WTC11 (cell line): ENCODE measurements at regions not wholly inside any gene's neighbourhood (a gene's known extent, or its start where the extent isn't known, plus 50 kb on each side); places are given as distances from the start of the nearest gene placed in this dataset.

Experiments used
- ATAC-seq: fragments of 200-7000 bp; cut with Tn5 transposase; 2 replicates; pipeline ENCODE4 v1.10.0; 2021; ENCODE audit warnings: mild to moderate bottlenecking, moderate library complexity
- CTCF ChIA-PET: fragments of 300-600 bp; sonication (Branson Sonifier 250); formaldehyde crosslinking; loops from one replicate; lab custom pipeline; 2021; ENCODE audit warnings: antibody characterized with exemption; lab: Charles Lee
- POLR2A ChIA-PET: fragments of 350-600 bp; sonication (Branson Sonifier 250); formaldehyde crosslinking; loops from one replicate; lab custom pipeline; 2021; ENCODE audit warnings: antibody characterized with exemption; lab: Charles Lee
- DNase-seq: peaks from one replicate; pipeline ENCODE4 v3.0.0; 2021; ENCODE audit warnings: low spot score
- H3K27ac Mint-ChIP-seq: 2 replicates; pipeline ENCODE4 v1.8.0; 2021; ENCODE audit warnings: mixed read lengths
- H3K27me3 Mint-ChIP-seq: 2 replicates; pipeline ENCODE4 v1.8.0; 2021; ENCODE audit warnings: low read depth, mild to moderate bottlenecking, moderate library complexity, mixed read lengths
- H3K36me3 Mint-ChIP-seq: 2 replicates; pipeline ENCODE4 v1.8.0; 2021; ENCODE audit warnings: mixed read lengths
- H3K4me1 Mint-ChIP-seq: 2 replicates; pipeline ENCODE4 v1.8.0; 2022; ENCODE audit warnings: mixed read lengths
- H3K4me3 Mint-ChIP-seq: 2 replicates; pipeline ENCODE4 v1.8.0; 2021; ENCODE audit warnings: mild to moderate bottlenecking, moderate library complexity, mixed read lengths
- H3K9me3 Mint-ChIP-seq: 2 replicates; pipeline ENCODE4 v1.8.0; 2021; ENCODE audit warnings: mixed read lengths
- CREB1 ChIP-seq: sonication (generic); formaldehyde crosslinking; IDR thresholded peaks from 2 replicates; pipeline ENCODE4 v1.8.0; 2023; ENCODE audit warnings: mild to moderate bottlenecking, missing genetic modification reagents
- EMX1 ChIP-seq: fragments of 250-450 bp; sonication (Bioruptor Pico); IDR thresholded peaks from 2 replicates; pipeline ENCODE4 v1.8.0; 2021; ENCODE audit warnings: mild to moderate bottlenecking
- GABPB1 ChIP-seq: sonication (generic); formaldehyde crosslinking; IDR thresholded peaks from 2 replicates; pipeline ENCODE4 v1.8.1; 2023; ENCODE audit warnings: mild to moderate bottlenecking, missing genetic modification reagents
- HMGA2 ChIP-seq: fragments of 250-450 bp; sonication (Bioruptor Pico); IDR thresholded peaks from 2 replicates; pipeline ENCODE4 v1.4.0; 2021; ENCODE audit warnings: mild to moderate bottlenecking, moderate library complexity
- NR1H2 ChIP-seq: sonication (generic); formaldehyde crosslinking; IDR thresholded peaks from 2 replicates; pipeline ENCODE4 v1.9.0; 2021; ENCODE audit warnings: mild to moderate bottlenecking, moderate library complexity, missing genetic modification reagents
- NR2C2 ChIP-seq: sonication (generic); formaldehyde crosslinking; IDR thresholded peaks from 2 replicates; pipeline ENCODE4 v1.8.0; 2022; ENCODE audit warnings: mild to moderate bottlenecking, missing genetic modification reagents
- PRRX2 ChIP-seq: fragments of 250-450 bp; sonication (Bioruptor Pico); IDR thresholded peaks from 2 replicates; pipeline ENCODE4 v1.8.0; 2021; ENCODE audit warnings: mild to moderate bottlenecking
- SOX15 ChIP-seq: fragments of 250-450 bp; sonication (Bioruptor Pico); IDR thresholded peaks from 2 replicates; pipeline ENCODE4 v1.9.0; 2021; ENCODE audit warnings: mild to moderate bottlenecking
- TCF7 ChIP-seq: sonication (generic); formaldehyde crosslinking; IDR thresholded peaks from 2 replicates; pipeline ENCODE4 v1.8.0; 2022; ENCODE audit warnings: mild to moderate bottlenecking, low read depth, missing genetic modification reagents, moderate library complexity
- TEAD1 ChIP-seq: sonication (generic); formaldehyde crosslinking; IDR thresholded peaks from 2 replicates; pipeline ENCODE4 v1.8.0; 2022; ENCODE audit warnings: mild to moderate bottlenecking, missing genetic modification reagents
- TP53 ChIP-seq: sonication (generic); formaldehyde crosslinking; IDR thresholded peaks from 2 replicates; pipeline ENCODE4 v1.8.1; 2023; ENCODE audit warnings: mild to moderate bottlenecking, missing genetic modification reagents
- ZNF219 ChIP-seq: sonication (generic); formaldehyde crosslinking; IDR thresholded peaks from 2 replicates; pipeline ENCODE4 v1.8.0; 2023; ENCODE audit warnings: missing genetic modification reagents, mild to moderate bottlenecking, borderline replicate concordance
- ZNF232 ChIP-seq: sonication (generic); formaldehyde crosslinking; IDR thresholded peaks from 2 replicates; pipeline ENCODE4 v1.8.0; 2022; ENCODE audit warnings: mild to moderate bottlenecking, missing genetic modification reagents
- ZNF416 ChIP-seq: fragments of 250-450 bp; sonication (Bioruptor Pico); IDR thresholded peaks from 2 replicates; pipeline ENCODE4 v1.9.0; 2021; ENCODE audit warnings: mild to moderate bottlenecking, inconsistent platforms
- TF ChIP-seq, protein P1 (sequence below): sonication (generic); formaldehyde crosslinking; IDR thresholded peaks from 2 replicates; pipeline ENCODE4 v1.8.0; 2022; ENCODE audit warnings: mild to moderate bottlenecking, missing genetic modification reagents
- TF ChIP-seq, protein P2 (sequence below): sonication (generic); formaldehyde crosslinking; IDR thresholded peaks from 2 replicates; pipeline ENCODE4 v1.8.1; 2023; ENCODE audit warnings: mild to moderate bottlenecking, moderate library complexity, missing genetic modification reagents
- TF ChIP-seq, protein P3 (sequence below): sonication (generic); formaldehyde crosslinking; IDR thresholded peaks from 2 replicates; pipeline ENCODE4 v1.8.0; 2022; ENCODE audit warnings: missing genetic modification reagents
- TF ChIP-seq, protein P4 (sequence below): sonication (generic); formaldehyde crosslinking; IDR thresholded peaks from 2 replicates; pipeline ENCODE4 v1.8.1; 2023; ENCODE audit warnings: mild to moderate bottlenecking, missing genetic modification reagents
- TF ChIP-seq, protein P5 (sequence below): fragments of 250-450 bp; sonication (Bioruptor Pico); IDR thresholded peaks from 2 replicates; pipeline ENCODE4 v1.9.0; 2021; ENCODE audit warnings: mild to moderate bottlenecking
- TF ChIP-seq, protein P6 (sequence below): sonication (generic); formaldehyde crosslinking; IDR thresholded peaks from 2 replicates; pipeline ENCODE4 v1.8.0; 2023; ENCODE audit warnings: mild to moderate bottlenecking, missing genetic modification reagents

DNA sequence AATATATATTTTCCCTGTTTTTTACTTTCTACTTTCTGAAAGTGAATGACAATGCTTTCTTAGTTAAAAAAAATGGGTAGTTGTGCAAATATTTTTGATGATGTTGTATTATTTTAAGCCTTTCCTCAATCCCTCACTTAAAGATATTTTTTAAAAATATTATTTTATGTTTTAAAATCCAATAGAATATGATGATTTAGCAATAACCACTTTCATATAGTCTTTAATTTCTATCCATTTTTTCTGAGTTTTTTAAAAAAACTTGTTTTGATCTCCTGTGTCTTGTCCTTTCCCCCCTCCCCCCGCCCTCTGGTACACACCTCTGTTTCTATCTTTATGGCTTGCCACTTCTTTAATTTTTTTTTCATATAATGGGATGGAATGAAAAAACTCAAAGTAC, 362.0 kb upstream of the SLITRK6 start (continued):
- TF ChIP-seq, protein P1, sequence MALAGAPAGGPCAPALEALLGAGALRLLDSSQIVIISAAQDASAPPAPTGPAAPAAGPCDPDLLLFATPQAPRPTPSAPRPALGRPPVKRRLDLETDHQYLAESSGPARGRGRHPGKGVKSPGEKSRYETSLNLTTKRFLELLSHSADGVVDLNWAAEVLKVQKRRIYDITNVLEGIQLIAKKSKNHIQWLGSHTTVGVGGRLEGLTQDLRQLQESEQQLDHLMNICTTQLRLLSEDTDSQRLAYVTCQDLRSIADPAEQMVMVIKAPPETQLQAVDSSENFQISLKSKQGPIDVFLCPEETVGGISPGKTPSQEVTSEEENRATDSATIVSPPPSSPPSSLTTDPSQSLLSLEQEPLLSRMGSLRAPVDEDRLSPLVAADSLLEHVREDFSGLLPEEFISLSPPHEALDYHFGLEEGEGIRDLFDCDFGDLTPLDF (CRISPR knock-in tag) = no peak
- TF ChIP-seq ZNF416 (no peak), PRRX2 (CRISPR knock-in tag) (no peak), HMGA2 (no peak), TP53 (no peak)

DNA sequence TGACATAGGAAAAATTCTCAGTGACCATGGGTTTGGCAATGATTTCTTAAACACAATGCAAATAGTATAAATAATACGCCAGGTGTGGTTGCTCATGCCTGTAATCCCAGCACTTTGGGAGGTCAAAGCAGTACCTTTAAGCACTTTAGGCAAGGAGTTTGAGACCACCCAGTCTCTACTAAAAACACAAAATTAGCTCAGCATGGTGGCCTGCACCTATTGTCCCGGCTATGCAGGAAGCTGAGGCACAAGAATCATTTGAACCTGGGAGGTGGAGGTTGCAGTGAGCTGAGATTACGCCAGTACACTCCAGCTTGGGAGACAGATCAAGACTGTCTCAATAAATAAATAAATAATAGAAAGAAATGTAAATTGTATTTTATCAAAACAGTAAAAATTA, 356.5 kb upstream of the SLITRK6 start:
- DNase-seq (peak; percentile 14), ATAC-seq (peak; percentile 83)
- Mint-ChIP-seq H3K27me3 (no peaks in the 10 kb centered on the region), H3K4me1 (peaks cover 8% of the 10 kb centered on the region), H3K9me3 (peaks cover 4% of the 10 kb centered on the region), H3K4me3 (no peak overlapping the region), H3K36me3 (0 out of 2 replicates have a peak, but pooled peaks cover under 1% of the 10 kb centered on the region), H3K27ac (no peak overlapping the region)
- TF ChIP-seq, protein P2, sequence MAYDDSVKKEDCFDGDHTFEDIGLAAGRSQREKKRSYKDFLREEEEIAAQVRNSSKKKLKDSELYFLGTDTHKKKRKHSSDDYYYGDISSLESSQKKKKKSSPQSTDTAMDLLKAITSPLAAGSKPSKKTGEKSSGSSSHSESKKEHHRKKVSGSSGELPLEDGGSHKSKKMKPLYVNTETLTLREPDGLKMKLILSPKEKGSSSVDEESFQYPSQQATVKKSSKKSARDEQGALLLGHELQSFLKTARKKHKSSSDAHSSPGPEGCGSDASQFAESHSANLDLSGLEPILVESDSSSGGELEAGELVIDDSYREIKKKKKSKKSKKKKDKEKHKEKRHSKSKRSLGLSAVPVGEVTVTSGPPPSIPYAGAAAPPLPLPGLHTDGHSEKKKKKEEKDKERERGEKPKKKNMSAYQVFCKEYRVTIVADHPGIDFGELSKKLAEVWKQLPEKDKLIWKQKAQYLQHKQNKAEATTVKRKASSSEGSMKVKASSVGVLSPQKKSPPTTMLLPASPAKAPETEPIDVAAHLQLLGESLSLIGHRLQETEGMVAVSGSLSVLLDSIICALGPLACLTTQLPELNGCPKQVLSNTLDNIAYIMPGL (CRISPR knock-in tag) = no peak
- TF ChIP-seq GABPB1 (no peak), CREB1 (CRISPR knock-in tag) (no peak), SOX15 (CRISPR knock-in tag) (no peak), ZNF219 (CRISPR knock-in tag) (no peak), ZNF232 (CRISPR knock-in tag) (no peak), TEAD1 (CRISPR knock-in tag) (no peak), EMX1 (CRISPR knock-in tag) (no peak), NR2C2 (no peak), TCF7 (CRISPR knock-in tag) (no peak), HMGA2 (no peak), NR1H2 (no peak)
- TF ChIP-seq, protein P3, sequence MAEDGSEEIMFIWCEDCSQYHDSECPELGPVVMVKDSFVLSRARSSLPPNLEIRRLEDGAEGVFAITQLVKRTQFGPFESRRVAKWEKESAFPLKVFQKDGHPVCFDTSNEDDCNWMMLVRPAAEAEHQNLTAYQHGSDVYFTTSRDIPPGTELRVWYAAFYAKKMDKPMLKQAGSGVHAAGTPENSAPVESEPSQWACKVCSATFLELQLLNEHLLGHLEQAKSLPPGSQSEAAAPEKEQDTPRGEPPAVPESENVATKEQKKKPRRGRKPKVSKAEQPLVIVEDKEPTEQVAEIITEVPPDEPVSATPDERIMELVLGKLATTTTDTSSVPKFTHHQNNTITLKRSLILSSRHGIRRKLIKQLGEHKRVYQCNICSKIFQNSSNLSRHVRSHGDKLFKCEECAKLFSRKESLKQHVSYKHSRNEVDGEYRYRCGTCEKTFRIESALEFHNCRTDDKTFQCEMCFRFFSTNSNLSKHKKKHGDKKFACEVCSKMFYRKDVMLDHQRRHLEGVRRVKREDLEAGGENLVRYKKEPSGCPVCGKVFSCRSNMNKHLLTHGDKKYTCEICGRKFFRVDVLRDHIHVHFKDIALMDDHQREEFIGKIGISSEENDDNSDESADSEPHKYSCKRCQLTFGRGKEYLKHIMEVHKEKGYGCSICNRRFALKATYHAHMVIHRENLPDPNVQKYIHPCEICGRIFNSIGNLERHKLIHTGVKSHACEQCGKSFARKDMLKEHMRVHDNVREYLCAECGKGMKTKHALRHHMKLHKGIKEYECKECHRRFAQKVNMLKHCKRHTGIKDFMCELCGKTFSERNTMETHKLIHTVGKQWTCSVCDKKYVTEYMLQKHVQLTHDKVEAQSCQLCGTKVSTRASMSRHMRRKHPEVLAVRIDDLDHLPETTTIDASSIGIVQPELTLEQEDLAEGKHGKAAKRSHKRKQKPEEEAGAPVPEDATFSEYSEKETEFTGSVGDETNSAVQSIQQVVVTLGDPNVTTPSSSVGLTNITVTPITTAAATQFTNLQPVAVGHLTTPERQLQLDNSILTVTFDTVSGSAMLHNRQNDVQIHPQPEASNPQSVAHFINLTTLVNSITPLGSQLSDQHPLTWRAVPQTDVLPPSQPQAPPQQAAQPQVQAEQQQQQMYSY (CRISPR knock-in tag) = no peak
- TF ChIP-seq, protein P4, sequence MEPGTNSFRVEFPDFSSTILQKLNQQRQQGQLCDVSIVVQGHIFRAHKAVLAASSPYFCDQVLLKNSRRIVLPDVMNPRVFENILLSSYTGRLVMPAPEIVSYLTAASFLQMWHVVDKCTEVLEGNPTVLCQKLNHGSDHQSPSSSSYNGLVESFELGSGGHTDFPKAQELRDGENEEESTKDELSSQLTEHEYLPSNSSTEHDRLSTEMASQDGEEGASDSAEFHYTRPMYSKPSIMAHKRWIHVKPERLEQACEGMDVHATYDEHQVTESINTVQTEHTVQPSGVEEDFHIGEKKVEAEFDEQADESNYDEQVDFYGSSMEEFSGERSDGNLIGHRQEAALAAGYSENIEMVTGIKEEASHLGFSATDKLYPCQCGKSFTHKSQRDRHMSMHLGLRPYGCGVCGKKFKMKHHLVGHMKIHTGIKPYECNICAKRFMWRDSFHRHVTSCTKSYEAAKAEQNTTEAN (CRISPR knock-in tag) = no peak
- TF ChIP-seq, protein P5, sequence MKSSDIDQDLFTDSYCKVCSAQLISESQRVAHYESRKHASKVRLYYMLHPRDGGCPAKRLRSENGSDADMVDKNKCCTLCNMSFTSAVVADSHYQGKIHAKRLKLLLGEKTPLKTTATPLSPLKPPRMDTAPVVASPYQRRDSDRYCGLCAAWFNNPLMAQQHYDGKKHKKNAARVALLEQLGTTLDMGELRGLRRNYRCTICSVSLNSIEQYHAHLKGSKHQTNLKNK (CRISPR knock-in tag) = no peak
- TF ChIP-seq, protein P6, sequence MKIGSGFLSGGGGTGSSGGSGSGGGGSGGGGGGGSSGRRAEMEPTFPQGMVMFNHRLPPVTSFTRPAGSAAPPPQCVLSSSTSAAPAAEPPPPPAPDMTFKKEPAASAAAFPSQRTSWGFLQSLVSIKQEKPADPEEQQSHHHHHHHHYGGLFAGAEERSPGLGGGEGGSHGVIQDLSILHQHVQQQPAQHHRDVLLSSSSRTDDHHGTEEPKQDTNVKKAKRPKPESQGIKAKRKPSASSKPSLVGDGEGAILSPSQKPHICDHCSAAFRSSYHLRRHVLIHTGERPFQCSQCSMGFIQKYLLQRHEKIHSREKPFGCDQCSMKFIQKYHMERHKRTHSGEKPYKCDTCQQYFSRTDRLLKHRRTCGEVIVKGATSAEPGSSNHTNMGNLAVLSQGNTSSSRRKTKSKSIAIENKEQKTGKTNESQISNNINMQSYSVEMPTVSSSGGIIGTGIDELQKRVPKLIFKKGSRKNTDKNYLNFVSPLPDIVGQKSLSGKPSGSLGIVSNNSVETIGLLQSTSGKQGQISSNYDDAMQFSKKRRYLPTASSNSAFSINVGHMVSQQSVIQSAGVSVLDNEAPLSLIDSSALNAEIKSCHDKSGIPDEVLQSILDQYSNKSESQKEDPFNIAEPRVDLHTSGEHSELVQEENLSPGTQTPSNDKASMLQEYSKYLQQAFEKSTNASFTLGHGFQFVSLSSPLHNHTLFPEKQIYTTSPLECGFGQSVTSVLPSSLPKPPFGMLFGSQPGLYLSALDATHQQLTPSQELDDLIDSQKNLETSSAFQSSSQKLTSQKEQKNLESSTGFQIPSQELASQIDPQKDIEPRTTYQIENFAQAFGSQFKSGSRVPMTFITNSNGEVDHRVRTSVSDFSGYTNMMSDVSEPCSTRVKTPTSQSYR (CRISPR knock-in tag) = no peak
- CTCF ChIA-PET = no interaction called here
- POLR2A ChIA-PET = interaction anchor here (0.7 kb wide), 1 partner anchor 22 kb away, joined by 4 read pairs; no protein-coding TSS in a partner anchor
